ENCODE measurements at regions not wholly inside any gene's neighbourhood (a gene's known extent, or its start where the extent isn't known, plus 50 kb on each side); places are given as distances from the start of the nearest gene placed in this dataset.

- DNase-seq (ENCODE audit: low read depth, low spot score) = no peak
- H3K4me3 ChIP-seq (ENCODE audit: low read length) = no peak overlapping the region
- no peaks in the 10 kb centered on the region for H3K27me3 ChIP-seq (ENCODE audit: control insufficient read depth, insufficient read depth, low read length)
- H3K27ac ChIP-seq (ENCODE audit: low read length) = no peak overlapping the region
- no CpG with 5 or more reads among the region's 2 CpGs for WGBS (ENCODE audit: insufficient coverage, insufficient read length)
- no peaks in the 10 kb centered on the region for H3K36me3 ChIP-seq (ENCODE audit: control insufficient read depth, insufficient read depth, low read length)
- H3K4me1 ChIP-seq (ENCODE audit: control insufficient read depth, insufficient read depth, low read length) = no peaks in the 10 kb centered on the region
- no peaks in the 10 kb centered on the region for H3K9me3 ChIP-seq (ENCODE audit: control insufficient read depth, insufficient read depth, low read length)
Observed at GRCh38 chr3:7881946-7882345, 619.7 kb upstream of the LMCD1 start.

- no CpG with 5 or more reads among the region's 5 CpGs for whole genome bisulfite sequencing (ENCODE audit: insufficient coverage, insufficient read length)
- no peaks in the 10 kb centered on the region for H3K27me3 ChIP-seq (ENCODE audit: control insufficient read depth, insufficient read depth, low read length)
Observed at GRCh38 chr3:7897655-7898054, 604.0 kb upstream of the LMCD1 start.

GRCh38 chr3:7913283-7913682 lies 588.3 kb upstream of the LMCD1 start:
- Histone ChIP-seq H3K4me3 (ENCODE audit: low read length) (no peak overlapping the region), H3K9me3 (ENCODE audit: control insufficient read depth, insufficient read depth, low read length) (0 out of 2 replicates have a peak, but pooled peaks cover 1% of the 10 kb centered on the region), H3K27me3 (ENCODE audit: control insufficient read depth, insufficient read depth, low read length) (no peaks in the 10 kb centered on the region), H3K27ac (ENCODE audit: low read length) (no peak overlapping the region), H3K36me3 (ENCODE audit: control insufficient read depth, insufficient read depth, low read length) (no peaks in the 10 kb centered on the region), H3K4me1 (ENCODE audit: control insufficient read depth, insufficient read depth, low read length) (no peaks in the 10 kb centered on the region; the same call in 1 of the 2 replicates)
- no peak for DNase-seq (ENCODE audit: low read depth, low spot score)
- no CpG with 5 or more reads among the region's 1 CpG for WGBS (ENCODE audit: insufficient coverage, insufficient read length)

More at GRCh38 chr3:7897655-7898054, 604.0 kb upstream of the LMCD1 start:
- no peaks in the 10 kb centered on the region for H3K9me3 ChIP-seq (ENCODE audit: control insufficient read depth, insufficient read depth, low read length)
- H3K27ac ChIP-seq (ENCODE audit: low read length) = no peak overlapping the region
- H3K4me1 ChIP-seq (ENCODE audit: control insufficient read depth, insufficient read depth, low read length) = no peaks in the 10 kb centered on the region
- H3K36me3 ChIP-seq (ENCODE audit: control insufficient read depth, insufficient read depth, low read length) = no peaks in the 10 kb centered on the region
- no peak overlapping the region for H3K4me3 ChIP-seq (ENCODE audit: low read length)
- no peak for DNase-seq (ENCODE audit: low read depth, low spot score)

- DNase-seq (ENCODE audit: low read depth, low spot score) = no peak
- no peak overlapping the region for H3K4me3 ChIP-seq (ENCODE audit: low read length)
- no peak overlapping the region for H3K27ac ChIP-seq (ENCODE audit: low read length)
- no peaks in the 10 kb centered on the region for H3K27me3 ChIP-seq (ENCODE audit: control insufficient read depth, insufficient read depth, low read length)
- H3K4me1 ChIP-seq (ENCODE audit: control insufficient read depth, insufficient read depth, low read length) = no peaks in the 10 kb centered on the region; the same call in 1 of the 2 replicates
- H3K9me3 ChIP-seq (ENCODE audit: control insufficient read depth, insufficient read depth, low read length) = 0 out of 2 replicates have a peak, but pooled peaks cover 1% of the 10 kb centered on the region
- H3K36me3 ChIP-seq (ENCODE audit: control insufficient read depth, insufficient read depth, low read length) = no peaks in the 10 kb centered on the region
- WGBS (ENCODE audit: insufficient coverage, insufficient read length) = no CpG with 5 or more reads among the region's 4 CpGs
Observed at GRCh38 chr3:7915356-7915755, 586.3 kb upstream of the LMCD1 start.

- Histone ChIP-seq H3K4me1 (ENCODE audit: control insufficient read depth, insufficient read depth, low read length) (no peaks in the 10 kb centered on the region), H3K27me3 (ENCODE audit: control insufficient read depth, insufficient read depth, low read length) (no peaks in the 10 kb centered on the region), H3K36me3 (ENCODE audit: control insufficient read depth, insufficient read depth, low read length) (no peaks in the 10 kb centered on the region), H3K4me3 (ENCODE audit: low read length) (no peak overlapping the region), H3K9me3 (ENCODE audit: control insufficient read depth, insufficient read depth, low read length) (no peaks in the 10 kb centered on the region), H3K27ac (ENCODE audit: low read length) (no peak overlapping the region)
- no CpG with 5 or more reads among the region's 4 CpGs for WGBS (ENCODE audit: insufficient coverage, insufficient read length)
- DNase-seq (ENCODE audit: low read depth, low spot score) = no peak
Observed at GRCh38 chr3:7917443-7918151, 584.0 kb upstream of the LMCD1 start.

GRCh38 chr3:7920211-7920610 lies 581.4 kb upstream of the LMCD1 start:
- Histone ChIP-seq H3K27ac (ENCODE audit: low read length) (no peak overlapping the region), H3K4me3 (ENCODE audit: low read length) (no peak overlapping the region), H3K27me3 (ENCODE audit: control insufficient read depth, insufficient read depth, low read length) (no peaks in the 10 kb centered on the region), H3K36me3 (ENCODE audit: control insufficient read depth, insufficient read depth, low read length) (no peaks in the 10 kb centered on the region), H3K9me3 (ENCODE audit: control insufficient read depth, insufficient read depth, low read length) (no peaks in the 10 kb centered on the region), H3K4me1 (ENCODE audit: control insufficient read depth, insufficient read depth, low read length) (no peaks in the 10 kb centered on the region)
- no peak for DNase-seq (ENCODE audit: low read depth, low spot score)
- no CpG with 5 or more reads among the region's 6 CpGs for WGBS (ENCODE audit: insufficient coverage, insufficient read length)

GRCh38 chr3:7924228-7924627 lies 577.4 kb upstream of the LMCD1 start:
- Histone ChIP-seq H3K4me3 (ENCODE audit: low read length) (no peak overlapping the region), H3K9me3 (ENCODE audit: control insufficient read depth, insufficient read depth, low read length) (no peaks in the 10 kb centered on the region), H3K27me3 (ENCODE audit: control insufficient read depth, insufficient read depth, low read length) (no peaks in the 10 kb centered on the region), H3K36me3 (ENCODE audit: control insufficient read depth, insufficient read depth, low read length) (no peaks in the 10 kb centered on the region), H3K4me1 (ENCODE audit: control insufficient read depth, insufficient read depth, low read length) (peaks cover 1% of the 10 kb centered on the region; the same call in 1 of the 2 replicates), H3K27ac (ENCODE audit: low read length) (no peak overlapping the region)
- no peak for DNase-seq (ENCODE audit: low read depth, low spot score)
- WGBS (ENCODE audit: insufficient coverage, insufficient read length) = no CpG with 5 or more reads among the region's 2 CpGs

- H3K4me1 ChIP-seq (ENCODE audit: control insufficient read depth, insufficient read depth, low read length) = peaks cover 1% of the 10 kb centered on the region; the same call in 1 of the 2 replicates
- H3K4me3 ChIP-seq (ENCODE audit: low read length) = no peak overlapping the region
- DNase-seq (ENCODE audit: low read depth, low spot score) = no peak
- H3K36me3 ChIP-seq (ENCODE audit: control insufficient read depth, insufficient read depth, low read length) = no peaks in the 10 kb centered on the region
- no CpG with 5 or more reads among the region's 1 CpG for WGBS (ENCODE audit: insufficient coverage, insufficient read length)
- peaks cover 1% of the 10 kb centered on the region; the same call in 1 of the 2 replicates for H3K27me3 ChIP-seq (ENCODE audit: control insufficient read depth, insufficient read depth, low read length)
- no peaks in the 10 kb centered on the region for H3K9me3 ChIP-seq (ENCODE audit: control insufficient read depth, insufficient read depth, low read length)
- no peak overlapping the region for H3K27ac ChIP-seq (ENCODE audit: low read length)
Observed at GRCh38 chr3:7927015-7927414, 574.6 kb upstream of the LMCD1 start.

GRCh38 chr3:7927864-7928263 lies 573.8 kb upstream of the LMCD1 start:
- H3K4me3 ChIP-seq (ENCODE audit: low read length) = no peak overlapping the region
- peaks cover 1% of the 10 kb centered on the region; the same call in 1 of the 2 replicates for H3K27me3 ChIP-seq (ENCODE audit: control insufficient read depth, insufficient read depth, low read length)
- no peak overlapping the region for H3K27ac ChIP-seq (ENCODE audit: low read length)
- DNase-seq (ENCODE audit: low read depth, low spot score) = no peak
- no peaks in the 10 kb centered on the region for H3K36me3 ChIP-seq (ENCODE audit: control insufficient read depth, insufficient read depth, low read length)
- H3K4me1 ChIP-seq (ENCODE audit: control insufficient read depth, insufficient read depth, low read length) = peaks cover 1% of the 10 kb centered on the region; the same call in 1 of the 2 replicates
- H3K9me3 ChIP-seq (ENCODE audit: control insufficient read depth, insufficient read depth, low read length) = no peaks in the 10 kb centered on the region

- WGBS (ENCODE audit: insufficient coverage, insufficient read length) = no CpG with 5 or more reads among the region's 2 CpGs
- no peak for DNase-seq (ENCODE audit: low read depth, low spot score)
- Histone ChIP-seq H3K4me1 (ENCODE audit: control insufficient read depth, insufficient read depth, low read length) (peaks cover 1% of the 10 kb centered on the region; the same call in 1 of the 2 replicates), H3K27me3 (ENCODE audit: control insufficient read depth, insufficient read depth, low read length) (peaks cover 1% of the 10 kb centered on the region; the same call in 1 of the 2 replicates), H3K36me3 (ENCODE audit: control insufficient read depth, insufficient read depth, low read length) (no peaks in the 10 kb centered on the region), H3K27ac (ENCODE audit: low read length) (no peak overlapping the region), H3K9me3 (ENCODE audit: control insufficient read depth, insufficient read depth, low read length) (no peaks in the 10 kb centered on the region), H3K4me3 (ENCODE audit: low read length) (no peak overlapping the region)
Observed at GRCh38 chr3:7929319-7929889, 572.2 kb upstream of the LMCD1 start.

Measured in iPS DF 6.9 (cell line).